Superior temporal gyrus (tissue), 1 donor: ENCODE measurements at regions not wholly inside any gene's neighbourhood (a gene's known extent, or its start where the extent isn't known, plus 50 kb on each side); places are given as distances from the start of the nearest gene placed in this dataset.

Experiments
- DNase-seq: peaks from one replicate; pipeline ENCODE4 v3.0.0-alpha.2; 2016; ENCODE audit errors: extremely low spot score

DNA sequence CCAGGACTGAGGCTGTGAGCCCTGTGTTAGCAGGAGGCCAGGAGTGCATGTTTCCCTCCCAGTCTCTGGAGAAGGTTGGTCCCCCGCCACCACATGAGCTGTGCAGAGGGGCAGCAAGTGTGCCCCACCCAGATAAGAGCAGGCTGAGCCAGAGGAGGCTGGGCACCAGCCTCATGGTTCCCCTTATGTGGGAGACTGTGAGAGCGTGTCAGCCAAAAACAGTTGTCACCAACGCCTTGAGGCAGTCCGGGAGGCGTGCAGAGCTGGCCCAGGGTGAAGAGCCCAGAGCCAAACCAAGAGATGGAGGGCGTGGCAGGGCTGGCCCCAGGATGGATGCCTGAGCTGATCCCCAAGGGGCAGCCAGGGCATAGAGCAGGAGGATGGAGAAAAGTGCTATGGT, 128.7 kb upstream of the GLI2 start:
- no peak for DNase-seq

GRCh38 chr2:120607506-120607905, 128.2 kb upstream of the GLI2 start:
- DNase-seq, result no peak

DNA sequence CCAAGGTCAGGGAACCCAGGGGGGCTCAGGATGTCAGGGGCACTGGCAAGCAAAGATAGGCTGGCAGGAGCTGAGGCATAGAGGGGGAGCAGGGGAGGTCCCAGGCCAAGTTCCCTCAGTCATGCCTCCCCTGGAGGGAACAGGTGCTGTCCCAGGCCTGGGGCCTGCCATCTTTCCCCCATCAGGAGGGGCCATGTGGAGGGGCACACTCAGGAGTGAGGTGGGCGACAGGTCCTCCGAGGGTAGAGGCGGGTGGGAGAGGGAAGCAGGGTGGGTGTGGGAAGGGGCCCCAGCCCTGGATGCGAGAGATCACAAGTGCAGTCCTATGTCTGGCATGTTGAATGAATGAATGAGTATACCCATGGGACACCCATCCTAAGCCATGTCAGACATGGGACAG, 127.7 kb upstream of the GLI2 start:
- DNase-seq, result no peak

GRCh38 chr2:120609826-120610395, 125.8 kb upstream of the GLI2 start:
- DNase-seq, result no peak

DNA sequence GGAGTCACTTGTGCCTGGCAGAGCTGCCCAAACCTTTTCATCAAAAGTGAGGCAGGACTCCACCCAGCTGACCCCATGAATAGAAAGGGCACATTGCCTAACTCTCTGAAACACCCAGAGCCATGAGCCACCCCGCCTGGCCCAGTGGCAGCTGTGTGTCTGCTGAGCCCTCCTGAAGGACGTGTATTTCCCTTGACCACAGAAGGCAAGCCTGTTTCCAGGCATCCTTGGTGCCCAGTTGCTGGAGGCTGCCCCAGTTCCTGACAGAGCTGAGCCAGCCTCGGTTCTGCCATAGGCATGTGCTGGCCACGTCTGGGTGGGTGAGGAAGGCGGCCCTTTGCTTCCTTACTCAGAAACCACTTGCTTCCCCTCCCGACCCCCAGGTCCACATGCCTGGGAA, 124.7 kb upstream of the GLI2 start:
- no peak for DNase-seq

DNA sequence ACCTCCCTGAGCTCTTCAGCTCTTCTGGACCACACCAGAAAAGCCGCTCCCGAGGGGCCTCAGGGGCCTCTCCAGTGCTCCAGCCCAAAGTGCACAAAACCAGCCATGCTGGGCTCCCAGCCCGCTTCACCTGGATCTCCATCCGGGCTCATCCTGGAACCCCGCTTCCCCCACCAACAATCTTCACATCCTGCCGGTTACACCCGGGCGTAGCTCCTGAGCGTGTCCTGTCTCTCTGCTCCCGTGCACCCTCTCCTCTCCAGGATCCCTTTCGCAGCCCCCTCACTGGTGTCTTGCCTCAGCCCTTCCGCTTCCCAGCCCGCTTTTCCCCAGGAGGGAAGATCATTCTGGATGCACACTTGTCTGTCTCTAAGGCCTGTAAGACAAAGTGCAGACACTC, 123.7 kb upstream of the GLI2 start:
- DNase-seq, result no peak

GRCh38 chr2:120612471-120612870, 123.2 kb upstream of the GLI2 start:
- no peak for DNase-seq

DNA sequence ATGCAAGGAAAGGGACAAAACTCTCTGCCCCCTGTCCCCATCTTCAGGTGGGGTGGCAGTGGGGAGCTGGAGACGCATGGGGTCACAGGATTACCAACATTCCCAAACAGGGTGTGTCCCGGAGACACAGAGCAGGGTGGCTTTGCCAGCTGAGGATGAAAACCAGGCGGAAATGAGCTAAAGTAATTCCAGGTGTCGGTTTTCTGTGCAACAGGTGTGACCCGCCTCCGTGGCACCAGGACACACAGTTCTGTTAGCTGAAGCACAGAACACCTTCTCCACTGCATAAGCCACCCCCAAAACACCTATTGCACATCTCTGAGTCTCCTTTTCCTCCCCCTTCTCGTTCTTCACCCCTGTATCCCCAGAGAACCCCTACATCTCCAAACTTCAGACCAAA, 122.7 kb upstream of the GLI2 start:
- no peak for DNase-seq

DNA sequence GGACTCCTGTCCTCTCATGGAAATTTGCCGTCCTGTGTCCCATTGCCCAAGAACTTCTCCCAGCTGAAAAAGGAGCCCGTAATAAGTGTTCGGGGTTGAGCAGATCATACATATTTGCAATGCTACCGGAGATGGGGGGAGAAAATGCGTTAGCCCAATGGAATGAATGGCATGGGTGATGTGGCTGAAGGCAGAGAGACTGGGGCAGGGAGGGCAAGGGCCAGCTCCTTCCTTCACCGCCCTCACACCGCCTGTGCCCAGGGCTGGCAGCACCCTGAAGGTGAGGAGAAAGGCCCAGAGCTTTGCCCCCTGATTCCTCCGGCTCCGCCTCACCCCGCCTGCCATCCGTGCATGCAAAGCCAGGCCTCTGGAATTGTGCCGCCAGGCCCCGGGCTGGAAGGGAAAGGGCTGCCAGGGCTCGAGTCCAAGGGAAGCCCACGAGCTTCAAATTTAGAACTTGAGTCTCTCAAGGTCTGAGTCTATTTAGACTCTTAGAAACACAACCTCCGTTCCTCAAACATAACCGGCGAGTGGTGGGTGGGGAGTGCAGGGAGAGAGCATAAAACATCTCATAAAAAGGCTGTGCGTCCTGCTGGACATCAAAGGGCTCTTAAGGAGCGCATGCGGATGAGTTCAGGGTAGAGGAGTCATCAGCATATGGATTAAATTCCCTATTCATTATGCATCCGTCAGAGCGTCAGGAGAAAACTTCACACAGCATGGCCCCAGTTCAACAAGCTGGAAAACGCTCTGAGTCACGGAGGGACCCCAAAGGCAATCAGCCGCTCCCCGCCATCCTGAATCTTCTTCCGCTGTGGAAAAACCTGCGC, 121.7 kb upstream of the GLI2 start:
- DNase-seq, result no peak

GRCh38 chr2:120614901-120615300, 120.8 kb upstream of the GLI2 start:
- DNase-seq, result no peak

DNA sequence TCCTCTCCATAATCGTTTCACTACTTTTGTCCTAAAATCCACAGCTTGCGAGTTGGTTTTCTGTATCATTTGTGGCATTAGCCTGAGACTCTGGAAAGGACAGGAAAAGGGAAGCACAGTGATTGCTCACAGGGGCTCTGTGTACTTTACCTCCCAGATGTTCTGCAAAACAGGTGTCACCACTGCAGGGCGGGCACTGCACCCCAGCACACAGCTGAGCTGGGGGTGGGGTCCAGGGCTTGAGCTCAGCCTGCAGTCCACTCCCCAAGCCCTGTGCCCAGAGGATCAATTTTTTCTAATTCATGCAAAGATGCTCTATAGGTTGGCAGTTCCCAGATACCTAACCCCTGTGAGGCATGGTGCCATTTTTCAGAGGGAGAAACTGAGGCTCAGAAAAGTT, 119.4 kb upstream of the GLI2 start:
- no peak for DNase-seq

DNA sequence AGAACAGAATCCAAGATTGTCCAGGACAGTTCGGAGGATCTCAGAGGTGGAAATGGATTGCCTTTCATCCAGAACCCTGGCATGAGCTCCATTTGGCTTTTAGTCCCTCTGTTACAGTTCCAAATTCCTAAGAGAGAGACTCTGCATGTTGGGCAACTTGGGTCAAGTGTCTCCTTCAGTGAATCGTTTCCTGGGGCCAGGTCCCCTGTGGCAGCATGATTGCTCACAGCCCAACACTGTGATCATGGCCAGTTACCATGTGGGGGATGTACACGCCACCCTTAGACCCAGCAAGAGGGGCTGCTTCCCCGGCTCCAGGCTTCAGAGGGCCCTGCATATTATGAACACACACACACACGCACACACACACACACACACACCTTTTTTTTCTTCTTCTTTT, 118.6 kb upstream of the GLI2 start:
- DNase-seq, result no peak

GRCh38 chr2:120618830-120619229, 116.8 kb upstream of the GLI2 start:
- no peak for DNase-seq

DNA sequence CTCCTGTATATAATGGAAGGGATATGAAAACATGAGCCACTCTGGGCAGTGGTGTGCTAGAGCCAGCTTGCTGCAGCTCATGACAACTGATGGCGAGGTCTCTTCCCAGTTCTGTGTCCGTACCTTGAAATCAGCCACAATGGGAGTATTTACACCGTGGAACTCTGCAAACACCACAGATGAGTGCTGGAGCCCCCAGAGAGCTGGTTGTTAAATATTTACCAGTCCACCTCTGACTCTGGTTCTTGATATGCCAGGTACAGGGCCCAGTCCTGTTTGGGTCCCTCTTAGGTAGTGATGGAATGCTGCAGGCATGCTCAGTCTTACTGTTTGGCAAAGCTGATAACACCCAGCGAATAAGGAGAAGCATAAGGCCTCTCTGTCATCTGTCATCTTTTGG, 116.1 kb upstream of the GLI2 start:
- DNase-seq, result no peak

GRCh38 chr2:120620025-120620793, 115.5 kb upstream of the GLI2 start:
- no peak for DNase-seq

- no peak for DNase-seq
Observed at GRCh38 chr2:120622159-120622869, 113.4 kb upstream of the GLI2 start.

GRCh38 chr2:120622886-120623753, 112.5 kb upstream of the GLI2 start:
- no peak for DNase-seq

- DNase-seq, result no peak
Observed at GRCh38 chr2:120624061-120624737, 111.5 kb upstream of the GLI2 start.

GRCh38 chr2:120624738-120625446, 110.8 kb upstream of the GLI2 start:
- DNase-seq, result no peak
